SK-N-SH (cell line): ENCODE measurements at regions not wholly inside any gene's neighbourhood (a gene's known extent, or its start where the extent isn't known, plus 50 kb on each side); places are given as distances from the start of the nearest gene placed in this dataset.

Experiments
- CHD2 ChIP-seq: fragments of 150-350 bp; IDR thresholded peaks from 2 replicates; pipeline ENCODE4 v1.6.1; 2018; ENCODE audit warnings: low read length; ENCODE audit not compliant: partially characterized antibody
- ELF1 ChIP-seq: IDR thresholded peaks from 2 replicates; pipeline ENCODE4 v1.4.0; 2012
- GABPA ChIP-seq: IDR thresholded peaks from 2 replicates; pipeline ENCODE4 v1.4.0; 2012; ENCODE audit warnings: low read depth, mild to moderate bottlenecking
- JUND ChIP-seq: IDR thresholded peaks from 2 replicates; pipeline ENCODE4 v1.4.0; 2012
- NRF1 ChIP-seq: IDR thresholded peaks from 2 replicates; pipeline ENCODE4 v1.6.1; 2012; ENCODE audit warnings: low read depth, mild to moderate bottlenecking, low read length
- POLR2AphosphoS5 ChIP-seq: IDR thresholded peaks from 2 replicates; pipeline ENCODE4 v1.6.1; 2012; ENCODE audit warnings: low read depth, low read length
- RAD21 ChIP-seq: IDR thresholded peaks from 2 replicates; pipeline ENCODE4 v1.6.1; 2012; ENCODE audit warnings: mild to moderate bottlenecking, low read length
- RCOR1 ChIP-seq: fragments of 150-350 bp; IDR thresholded peaks from 2 replicates; pipeline ENCODE4 v1.6.1; 2017; ENCODE audit warnings: antibody characterized with exemption, low read length
- SMC3 ChIP-seq: IDR thresholded peaks from 2 replicates; pipeline ENCODE4 v1.6.1; 2012; ENCODE audit warnings: low read depth, low read length, improper control_type of control experiment
- TAF1 ChIP-seq: IDR thresholded peaks from 2 replicates; pipeline ENCODE4 v1.6.1; 2012; ENCODE audit warnings: low read depth, mild to moderate bottlenecking, low read length, moderate library complexity, borderline replicate concordance
- TEAD4 ChIP-seq: IDR thresholded peaks from 2 replicates; pipeline ENCODE4 v1.4.0; 2012; ENCODE audit warnings: mild to moderate bottlenecking, borderline replicate concordance; ENCODE audit not compliant: insufficient read depth
- USF1 ChIP-seq: IDR thresholded peaks from 2 replicates; pipeline ENCODE4 v1.4.0; 2012; ENCODE audit warnings: low read depth, borderline replicate concordance
- TF ChIP-seq, protein P1 (sequence below): fragments of 200-600 bp; sonication (generic); IDR thresholded peaks from 2 replicates; pipeline ENCODE4 v1.6.1; 2017; ENCODE audit warnings: antibody characterized with exemption, mild to moderate bottlenecking, moderate library complexity
- TF ChIP-seq, protein P2 (sequence below): IDR thresholded peaks from 2 replicates; pipeline ENCODE4 v1.6.1; 2012; ENCODE audit warnings: mild to moderate bottlenecking, low read depth, low read length, moderate library complexity

GRCh38 chr12:4825011-4825858 is 84.5 kb upstream of the KCNA1 start:
- TF ChIP-seq POLR2AphosphoS5 = no peak
- TF ChIP-seq GABPA = no peak
- TF ChIP-seq RAD21 = no peak
- TF ChIP-seq CHD2 = no peak
- TF ChIP-seq, protein P1, sequence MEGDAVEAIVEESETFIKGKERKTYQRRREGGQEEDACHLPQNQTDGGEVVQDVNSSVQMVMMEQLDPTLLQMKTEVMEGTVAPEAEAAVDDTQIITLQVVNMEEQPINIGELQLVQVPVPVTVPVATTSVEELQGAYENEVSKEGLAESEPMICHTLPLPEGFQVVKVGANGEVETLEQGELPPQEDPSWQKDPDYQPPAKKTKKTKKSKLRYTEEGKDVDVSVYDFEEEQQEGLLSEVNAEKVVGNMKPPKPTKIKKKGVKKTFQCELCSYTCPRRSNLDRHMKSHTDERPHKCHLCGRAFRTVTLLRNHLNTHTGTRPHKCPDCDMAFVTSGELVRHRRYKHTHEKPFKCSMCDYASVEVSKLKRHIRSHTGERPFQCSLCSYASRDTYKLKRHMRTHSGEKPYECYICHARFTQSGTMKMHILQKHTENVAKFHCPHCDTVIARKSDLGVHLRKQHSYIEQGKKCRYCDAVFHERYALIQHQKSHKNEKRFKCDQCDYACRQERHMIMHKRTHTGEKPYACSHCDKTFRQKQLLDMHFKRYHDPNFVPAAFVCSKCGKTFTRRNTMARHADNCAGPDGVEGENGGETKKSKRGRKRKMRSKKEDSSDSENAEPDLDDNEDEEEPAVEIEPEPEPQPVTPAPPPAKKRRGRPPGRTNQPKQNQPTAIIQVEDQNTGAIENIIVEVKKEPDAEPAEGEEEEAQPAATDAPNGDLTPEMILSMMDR = no peak
- no peak for TF ChIP-seq RCOR1
- TF ChIP-seq TEAD4 = no peak
- TF ChIP-seq, protein P2, sequence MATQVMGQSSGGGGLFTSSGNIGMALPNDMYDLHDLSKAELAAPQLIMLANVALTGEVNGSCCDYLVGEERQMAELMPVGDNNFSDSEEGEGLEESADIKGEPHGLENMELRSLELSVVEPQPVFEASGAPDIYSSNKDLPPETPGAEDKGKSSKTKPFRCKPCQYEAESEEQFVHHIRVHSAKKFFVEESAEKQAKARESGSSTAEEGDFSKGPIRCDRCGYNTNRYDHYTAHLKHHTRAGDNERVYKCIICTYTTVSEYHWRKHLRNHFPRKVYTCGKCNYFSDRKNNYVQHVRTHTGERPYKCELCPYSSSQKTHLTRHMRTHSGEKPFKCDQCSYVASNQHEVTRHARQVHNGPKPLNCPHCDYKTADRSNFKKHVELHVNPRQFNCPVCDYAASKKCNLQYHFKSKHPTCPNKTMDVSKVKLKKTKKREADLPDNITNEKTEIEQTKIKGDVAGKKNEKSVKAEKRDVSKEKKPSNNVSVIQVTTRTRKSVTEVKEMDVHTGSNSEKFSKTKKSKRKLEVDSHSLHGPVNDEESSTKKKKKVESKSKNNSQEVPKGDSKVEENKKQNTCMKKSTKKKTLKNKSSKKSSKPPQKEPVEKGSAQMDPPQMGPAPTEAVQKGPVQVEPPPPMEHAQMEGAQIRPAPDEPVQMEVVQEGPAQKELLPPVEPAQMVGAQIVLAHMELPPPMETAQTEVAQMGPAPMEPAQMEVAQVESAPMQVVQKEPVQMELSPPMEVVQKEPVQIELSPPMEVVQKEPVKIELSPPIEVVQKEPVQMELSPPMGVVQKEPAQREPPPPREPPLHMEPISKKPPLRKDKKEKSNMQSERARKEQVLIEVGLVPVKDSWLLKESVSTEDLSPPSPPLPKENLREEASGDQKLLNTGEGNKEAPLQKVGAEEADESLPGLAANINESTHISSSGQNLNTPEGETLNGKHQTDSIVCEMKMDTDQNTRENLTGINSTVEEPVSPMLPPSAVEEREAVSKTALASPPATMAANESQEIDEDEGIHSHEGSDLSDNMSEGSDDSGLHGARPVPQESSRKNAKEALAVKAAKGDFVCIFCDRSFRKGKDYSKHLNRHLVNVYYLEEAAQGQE = no peak
- no peak for TF ChIP-seq NRF1
- TF ChIP-seq JUND = no peak
- no peak for TF ChIP-seq USF1
- TF ChIP-seq ELF1 = no peak
- TF ChIP-seq TAF1 = no peak
- no peak for TF ChIP-seq SMC3
